GM19043 (cell line): ENCODE measurements at regions not wholly inside any gene's neighbourhood (a gene's known extent, or its start where the extent isn't known, plus 50 kb on each side); places are given as distances from the start of the nearest gene placed in this dataset.

Experiments
- ATAC-seq: cut with Tn5 transposase; IDR thresholded peaks from one replicate; pipeline ENCODE4 v1.9.1; 2021; ENCODE audit warnings: low read depth; ENCODE audit not compliant: unreplicated experiment

GRCh38 chr5:175070283-175070682, 345.9 kb downstream of the MSX2 start:
- no peak for ATAC-seq

- ATAC-seq: no peak
Observed at GRCh38 chr5:175060257-175060656, 335.9 kb downstream of the MSX2 start.

- ATAC-seq: no peak
Observed at GRCh38 chr5:175059687-175060211, 335.4 kb downstream of the MSX2 start.

- no peak for ATAC-seq
Observed at GRCh38 chr5:175056831-175057230, 332.4 kb downstream of the MSX2 start.

- ATAC-seq: no peak
Observed at GRCh38 chr5:175054243-175054642, 329.9 kb downstream of the MSX2 start.

GRCh38 chr5:175052351-175052750, 328.0 kb downstream of the MSX2 start:
- no peak for ATAC-seq

GRCh38 chr5:175047048-175047447, 322.7 kb downstream of the MSX2 start:
- ATAC-seq: no peak

GRCh38 chr5:175045820-175046219, 321.4 kb downstream of the MSX2 start:
- ATAC-seq: no peak

- ATAC-seq: no peak
Observed at GRCh38 chr5:175037820-175038219, 313.4 kb downstream of the MSX2 start.

GRCh38 chr5:175035882-175036533, 311.6 kb downstream of the MSX2 start:
- no peak for ATAC-seq

GRCh38 chr5:175034924-175035323, 310.5 kb downstream of the MSX2 start:
- no peak for ATAC-seq

- ATAC-seq: no peak
Observed at GRCh38 chr5:175032741-175033151, 308.4 kb downstream of the MSX2 start.

- ATAC-seq: no peak
Observed at GRCh38 chr5:175032013-175032412, 307.6 kb downstream of the MSX2 start.

GRCh38 chr5:175027390-175027789, 303.0 kb downstream of the MSX2 start:
- no peak for ATAC-seq

GRCh38 chr5:175025077-175025476, 300.7 kb downstream of the MSX2 start:
- no peak for ATAC-seq

- ATAC-seq: no peak
Observed at GRCh38 chr5:175021841-175022625, 297.7 kb downstream of the MSX2 start.

- no peak for ATAC-seq
Observed at GRCh38 chr5:175021321-175021720, 296.9 kb downstream of the MSX2 start.

- ATAC-seq: no peak
Observed at GRCh38 chr5:175015028-175015685, 290.8 kb downstream of the MSX2 start.

- no peak for ATAC-seq
Observed at GRCh38 chr5:175013251-175013650, 288.9 kb downstream of the MSX2 start.

- ATAC-seq: no peak
Observed at GRCh38 chr5:175012267-175012666, 287.9 kb downstream of the MSX2 start.

GRCh38 chr5:175003531-175003930, 279.1 kb downstream of the MSX2 start:
- no peak for ATAC-seq
